T-helper 2 cell treated with Interferon-gamma antibody and Interleukin-4, amounts not matched to agents 100 ng/mL and 5 ng/mL, for 36 hours (primary cell): ENCODE measurements at regions not wholly inside any gene's neighbourhood (a gene's known extent, or its start where the extent isn't known, plus 50 kb on each side); places are given as distances from the start of the nearest gene placed in this dataset.
"Not testable (repeated sequence)": the region's sequence is repeated elsewhere in the genome, so short reads cannot be mapped to it uniquely, and the experiment has no call there.

Source experiments
- intact Hi-C: fragments of 100-400 bp; cut with micrococcal nuclease; formaldehyde crosslinking; loops from one replicate; pipeline ENCODE4 v1.15.1; 2023

- intact Hi-C loops = no loop called here
Measured at GRCh38 chr4:34362654-34363053, 1881.7 kb downstream of the ARAP2 start.

DNA sequence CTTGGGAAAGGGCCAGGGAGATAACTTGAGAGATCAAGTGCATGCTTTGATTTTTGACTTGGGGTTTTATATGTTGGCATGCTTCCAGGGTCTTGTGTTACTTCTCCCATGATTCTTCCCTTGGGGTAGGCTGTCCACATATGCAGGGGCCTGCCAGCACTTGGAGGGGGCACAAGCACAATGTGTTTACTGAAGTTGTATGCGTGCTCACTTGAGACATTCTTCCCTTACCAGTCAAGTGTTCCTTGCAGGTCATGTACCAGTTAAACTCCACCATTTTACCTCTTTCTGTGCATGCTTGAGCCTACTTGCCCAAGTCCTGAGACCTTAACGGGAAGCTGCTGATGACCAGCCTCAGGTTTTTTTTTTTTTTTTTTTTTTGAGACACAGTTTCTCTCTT, 1880.5 kb downstream of the ARAP2 start:
- intact Hi-C loops = no loop called here

GRCh38 chr4:34365946-34366345, 1878.4 kb downstream of the ARAP2 start:
- intact Hi-C loops = no loop called here

DNA sequence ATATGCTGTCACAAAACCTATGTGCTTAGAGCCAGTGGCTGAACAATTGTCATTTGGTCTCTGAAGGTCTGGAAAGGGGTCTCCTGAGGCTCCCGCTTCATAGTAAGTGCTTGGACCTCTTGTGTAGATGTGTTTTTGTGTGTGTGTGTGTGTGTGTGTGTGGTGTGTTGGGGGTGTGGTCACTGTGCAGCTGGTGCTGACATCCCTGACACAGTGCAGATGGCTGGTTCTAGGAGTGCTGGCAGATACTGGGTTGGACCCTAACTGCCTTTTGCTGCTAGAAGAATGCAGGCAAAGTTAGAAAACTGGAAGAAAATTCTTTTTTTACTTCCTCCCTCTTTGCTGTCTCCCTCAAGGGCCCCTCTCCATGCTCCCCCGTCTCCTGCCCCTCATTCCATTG, 1872.6 kb downstream of the ARAP2 start:
- intact Hi-C loops = no loop called here

GRCh38 chr4:34372815-34373214, 1871.5 kb downstream of the ARAP2 start:
- intact Hi-C loops = no loop called here

DNA sequence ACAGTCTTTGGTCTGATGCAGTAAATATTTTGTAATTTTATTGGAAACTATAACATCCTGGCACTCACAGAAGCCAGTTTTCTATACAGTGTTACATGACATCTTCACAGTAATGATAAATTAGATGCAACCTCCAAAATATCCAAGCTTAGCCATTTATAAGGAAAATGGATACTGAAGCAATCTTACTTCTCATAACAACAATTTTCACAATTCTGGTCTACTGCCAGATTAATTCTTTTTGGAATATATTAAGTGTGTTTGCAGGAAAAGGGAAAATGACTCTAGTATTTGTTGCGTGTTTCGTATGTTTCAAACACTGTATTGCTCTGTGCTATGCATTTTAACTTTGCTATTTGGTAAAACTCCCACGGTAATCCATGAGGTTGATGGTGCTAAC, 1870.9 kb downstream of the ARAP2 start:
- intact Hi-C loops = no loop called here

GRCh38 chr4:34412233-34412632, 1832.1 kb downstream of the ARAP2 start:
- intact Hi-C loops = no loop called here

GRCh38 chr4:34412911-34413310, 1831.4 kb downstream of the ARAP2 start:
- intact Hi-C loops = no loop called here

- intact Hi-C loops = no loop called here
Measured at GRCh38 chr4:34417160-34417559, 1827.2 kb downstream of the ARAP2 start.

DNA sequence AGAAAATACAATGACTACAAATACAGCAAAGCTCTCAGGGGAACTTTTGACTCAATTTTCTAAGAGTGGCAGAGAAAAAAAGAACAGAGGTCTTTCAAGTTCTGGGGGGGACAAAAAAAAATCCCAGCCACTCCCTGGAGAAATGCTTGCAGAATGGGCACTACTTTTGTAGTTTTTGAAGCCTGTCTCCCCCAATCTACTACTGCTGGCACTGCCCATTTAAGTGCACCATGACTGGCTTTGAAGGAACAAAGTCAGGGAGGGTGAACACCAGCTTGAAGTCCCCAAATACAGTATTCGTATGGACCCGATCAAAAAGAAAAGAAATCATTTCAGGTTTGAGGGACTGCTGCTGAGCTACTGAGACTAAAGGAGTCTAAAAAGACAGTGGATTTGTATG, 1824.4 kb downstream of the ARAP2 start:
- intact Hi-C loops = no loop called here

DNA sequence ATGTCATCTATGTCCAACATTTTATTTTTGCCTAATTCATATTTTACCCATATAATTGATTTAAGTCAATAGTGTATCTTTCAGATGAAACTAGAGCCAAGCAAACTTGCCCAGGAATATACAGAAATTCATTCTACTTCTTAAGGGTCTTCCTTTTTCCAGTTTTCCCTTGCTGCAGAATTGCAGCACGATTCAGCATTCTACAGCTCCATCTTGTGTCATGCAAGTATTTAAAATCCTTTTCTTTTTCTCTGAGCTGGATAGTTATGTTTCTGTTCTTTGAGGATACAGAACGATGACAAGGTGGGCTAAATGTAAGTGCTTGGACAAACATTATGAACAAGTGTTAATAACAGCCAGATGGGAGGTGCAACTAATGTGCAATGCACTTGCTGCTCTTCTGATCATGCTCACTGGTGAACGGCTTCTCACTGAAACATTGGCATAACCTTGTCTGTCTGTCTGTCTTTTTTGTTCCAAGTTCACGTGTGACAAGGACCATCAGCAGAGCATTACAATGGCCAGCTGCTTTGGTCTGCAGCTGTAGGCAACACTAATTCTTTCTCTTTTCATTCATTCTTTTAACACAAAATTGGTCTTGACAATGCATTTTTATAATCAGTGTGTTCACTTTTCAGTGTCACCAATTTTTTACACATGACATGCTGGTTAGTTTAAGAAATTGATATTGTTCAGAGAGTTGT, 1821.7 kb downstream of the ARAP2 start:
- intact Hi-C loops = no loop called here

DNA sequence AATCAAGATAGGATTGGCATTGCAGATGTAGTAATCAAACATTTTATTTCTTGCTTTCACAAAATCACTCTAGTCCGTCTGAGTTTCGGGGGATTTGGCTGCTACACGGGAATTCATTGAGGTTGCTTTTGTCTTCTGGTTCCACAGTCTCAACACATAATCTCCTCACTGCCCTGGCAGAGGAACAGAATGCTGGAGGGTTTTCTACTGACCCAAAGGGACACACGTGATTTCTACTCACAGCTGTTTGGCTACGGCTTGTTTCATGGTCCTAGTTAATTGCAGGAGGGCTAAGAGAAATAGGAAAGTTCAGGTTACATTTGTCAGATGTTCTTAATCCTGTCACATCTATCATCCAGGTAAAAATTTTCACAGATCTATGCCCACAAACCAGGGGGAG, 1811.6 kb downstream of the ARAP2 start:
- intact Hi-C loops = no loop called here

DNA sequence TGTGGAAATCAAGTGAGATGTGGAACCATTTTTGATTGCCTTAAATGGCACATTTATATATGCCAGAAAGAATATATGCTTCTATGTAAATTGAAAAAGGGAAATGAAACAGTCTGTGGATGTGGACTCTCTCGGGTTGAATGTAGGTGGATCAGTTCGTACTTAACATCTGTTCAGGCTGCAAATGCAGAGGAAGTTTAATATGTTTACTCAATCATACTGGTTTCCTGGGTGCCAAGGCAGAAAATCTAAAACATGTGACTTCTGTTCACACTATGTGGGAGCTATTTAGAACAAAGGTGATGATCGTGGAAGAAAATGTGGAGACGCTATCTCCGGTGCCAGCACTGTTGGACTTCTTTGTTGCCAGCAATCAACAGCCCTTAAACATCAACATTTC, 1809.9 kb downstream of the ARAP2 start:
- intact Hi-C loops = not testable (repeated sequence)

GRCh38 chr4:34464196-34464595, 1780.1 kb downstream of the ARAP2 start:
- intact Hi-C loops = no loop called here

- intact Hi-C loops = no loop called here
Measured at GRCh38 chr4:34466411-34466810, 1777.9 kb downstream of the ARAP2 start.

- intact Hi-C loops = no loop called here
Measured at GRCh38 chr4:34469516-34469915, 1774.8 kb downstream of the ARAP2 start.

DNA sequence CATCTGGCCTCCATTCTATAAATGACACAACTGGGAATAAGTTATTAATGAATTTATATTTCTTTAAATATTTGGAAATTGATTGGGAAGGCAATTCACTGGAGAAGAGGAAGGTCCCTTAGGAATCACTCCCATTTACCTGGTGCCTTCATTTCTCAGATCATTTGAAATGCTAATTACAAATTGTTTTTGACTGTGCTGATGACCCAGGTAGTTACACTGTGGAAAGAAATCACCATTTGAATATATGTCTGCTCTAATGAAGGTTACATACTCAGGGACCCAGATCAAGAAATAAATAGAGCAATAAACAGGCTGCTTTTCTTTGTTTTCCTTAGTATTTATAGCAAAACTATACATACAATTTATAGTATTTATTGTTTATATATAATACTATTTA, 1759.1 kb downstream of the ARAP2 start:
- intact Hi-C loops = no loop called here

DNA sequence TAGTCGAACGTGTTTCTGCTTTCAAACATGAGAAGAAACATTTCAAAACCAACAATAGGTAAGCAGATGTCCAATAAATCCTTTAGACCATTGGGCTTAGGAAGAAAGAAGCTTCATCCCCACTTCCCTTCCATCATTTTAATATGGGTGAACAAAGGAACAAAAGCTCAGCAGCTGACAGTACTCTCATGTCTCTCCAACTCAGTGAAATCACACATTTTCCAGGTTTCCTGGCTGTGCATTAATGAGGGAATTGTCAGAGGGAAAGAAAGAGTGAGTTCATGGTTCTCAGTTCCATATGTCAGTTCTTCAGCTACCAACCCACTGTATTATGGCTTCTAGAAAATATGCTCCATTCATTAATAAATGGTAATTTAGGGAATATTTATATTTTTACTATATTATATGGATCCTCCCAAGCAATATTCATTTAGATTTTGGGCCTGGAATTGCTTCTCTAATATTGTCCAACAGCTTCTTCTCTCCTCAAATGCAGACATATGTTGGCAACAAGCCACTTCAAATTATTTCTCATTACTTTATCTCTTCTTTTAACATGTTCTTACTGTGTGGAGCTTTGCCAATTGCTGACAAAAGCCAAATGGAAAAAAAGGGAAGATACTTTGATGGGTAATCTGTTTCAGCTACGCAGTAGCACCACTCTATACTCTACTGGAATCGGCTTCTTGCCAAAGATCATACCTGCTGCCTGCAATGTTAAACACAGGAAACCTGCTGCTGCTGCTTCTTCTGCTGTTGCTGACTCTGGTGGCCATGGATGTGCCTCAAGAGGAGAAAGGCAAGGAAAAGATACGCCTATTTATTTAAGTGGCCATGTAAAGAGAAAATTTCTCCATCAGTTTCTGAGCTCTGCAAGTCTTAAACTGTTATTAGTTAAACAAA, 1757.6 kb downstream of the ARAP2 start:
- intact Hi-C loops = no loop called here

DNA sequence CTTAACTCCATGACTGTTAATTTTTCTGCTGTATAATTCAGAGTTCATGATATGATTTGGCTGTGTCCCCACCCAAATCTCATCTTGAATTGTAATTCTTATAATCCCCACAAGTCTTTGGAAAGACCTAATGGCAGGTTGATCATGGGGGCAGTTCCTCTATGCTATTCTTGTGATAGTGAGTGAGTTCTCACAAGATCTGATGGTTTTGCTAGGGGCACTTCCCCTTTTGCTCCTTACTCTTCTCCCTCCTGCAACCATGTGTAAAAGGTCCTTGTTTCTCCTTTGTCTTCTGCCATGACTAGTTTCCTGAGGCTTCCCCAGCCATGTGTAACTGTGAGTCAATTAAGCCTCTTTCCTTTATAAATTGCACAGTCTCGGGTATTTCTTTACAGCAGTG, 1751.9 kb downstream of the ARAP2 start:
- intact Hi-C loops = no loop called here

DNA sequence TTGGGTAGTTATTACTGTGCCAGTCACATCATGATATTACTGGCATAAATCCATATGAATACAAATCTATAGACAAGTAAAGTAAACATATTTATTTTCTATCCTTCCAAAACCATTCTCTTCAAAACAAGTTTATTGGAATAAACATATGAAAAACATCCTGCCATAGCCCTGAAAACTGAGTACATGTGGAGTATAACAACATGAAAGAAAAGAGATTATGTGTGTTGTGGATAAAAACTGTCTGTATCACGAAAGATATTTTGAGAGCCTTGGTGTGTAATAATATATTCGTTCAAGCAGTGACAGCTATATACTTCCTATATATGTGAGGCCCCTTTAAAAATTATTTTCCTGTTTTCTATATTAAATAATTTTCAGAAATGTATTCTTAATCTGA, 1742.2 kb downstream of the ARAP2 start:
- intact Hi-C loops = no loop called here

DNA sequence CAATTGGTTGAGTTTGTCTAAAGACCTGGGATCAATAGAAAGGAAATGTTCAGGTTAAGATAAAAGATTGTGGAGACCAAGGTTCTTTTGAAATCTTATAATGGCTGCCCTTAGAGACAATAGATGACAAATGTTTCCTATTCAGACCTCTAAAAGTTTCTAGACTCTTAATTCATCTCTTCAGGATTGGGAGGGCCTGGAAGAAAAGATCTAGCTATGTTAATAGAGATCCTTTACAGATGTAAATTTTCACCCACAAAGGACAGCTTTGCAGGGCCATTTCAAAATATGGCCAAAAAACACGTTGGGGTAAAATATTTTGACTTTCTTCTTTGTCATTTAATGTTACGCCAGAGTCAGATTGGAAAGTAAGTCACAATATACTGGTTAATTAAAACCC, 1739.6 kb downstream of the ARAP2 start:
- intact Hi-C loops = not testable (repeated sequence)

GRCh38 chr4:34506511-34507092, 1737.7 kb downstream of the ARAP2 start:
- intact Hi-C loops = not testable (repeated sequence)
